DOHH2 (cell line): ENCODE measurements at regions not wholly inside any gene's neighbourhood (a gene's known extent, or its start where the extent isn't known, plus 50 kb on each side); places are given as distances from the start of the nearest gene placed in this dataset.
"Not testable (repeated sequence)": the region's sequence is repeated elsewhere in the genome, so short reads cannot be mapped to it uniquely, and the experiment has no call there.

ENCODE experiments used
- H3F3A ChIP-seq: fragments of 200-600 bp; sonication (generic), shearing (Covaris generic); 2 replicates; pipeline ENCODE4 v1.6.0; 2016; ENCODE audit warnings: antibody characterized with exemption, mild to moderate bottlenecking; ENCODE audit not compliant: control insufficient read depth, insufficient read depth
- H3K27ac ChIP-seq: fragments of 200-600 bp; sonication (generic); 2 replicates; pipeline ENCODE4 v1.5.1; 2014; ENCODE audit warnings: low read depth, mild to moderate bottlenecking, low read length, moderate library complexity
- H3K27me3 ChIP-seq: fragments of 200-600 bp; sonication (generic); 2 replicates; pipeline ENCODE4 v1.6.1; 2014; ENCODE audit warnings: mild to moderate bottlenecking, low read length, mixed read lengths; ENCODE audit not compliant: control insufficient read depth
- H3K36me3 ChIP-seq: fragments of 200-600 bp; sonication (generic); 2 replicates; pipeline ENCODE4 v1.6.1; 2014; ENCODE audit warnings: mild to moderate bottlenecking, low read length, moderate library complexity, mixed read lengths; ENCODE audit not compliant: control insufficient read depth
- H3K4me1 ChIP-seq: fragments of 200-600 bp; sonication (generic); 2 replicates; pipeline ENCODE4 v1.6.1; 2014; ENCODE audit warnings: mild to moderate bottlenecking, low read length, mixed read lengths; ENCODE audit not compliant: control insufficient read depth
- H3K4me2 ChIP-seq: fragments of 200-600 bp; sonication (generic); 2 replicates; pipeline ENCODE4 v1.6.0; 2014; ENCODE audit warnings: mild to moderate bottlenecking, low read length, moderate library complexity
- H3K4me3 ChIP-seq: fragments of 200-600 bp; sonication (generic); 2 replicates; pipeline ENCODE4 v1.5.1; 2014; ENCODE audit warnings: mild to moderate bottlenecking, low read length, mixed read lengths
- H3K79me2 ChIP-seq: fragments of 200-600 bp; sonication (generic); 2 replicates; pipeline ENCODE4 v1.6.1; 2014; ENCODE audit warnings: mild to moderate bottlenecking, low read length, mixed read lengths; ENCODE audit not compliant: control insufficient read depth
- H3K9me2 ChIP-seq: fragments of 200-600 bp; sonication (generic); replicated peaks from 2 replicates; pipeline ENCODE4 v1.6.1; 2014; ENCODE audit warnings: mild to moderate bottlenecking, low read length, mixed read lengths; ENCODE audit not compliant: control insufficient read depth
- H3K9me3 ChIP-seq: fragments of 200-600 bp; sonication (generic); 2 replicates; pipeline ENCODE4 v1.6.1; 2014; ENCODE audit warnings: antibody characterized with exemption, low read length, mixed read lengths; ENCODE audit not compliant: control insufficient read depth, insufficient read depth
- H4K20me1 ChIP-seq: fragments of 200-600 bp; sonication (generic); 2 replicates; pipeline ENCODE4 v1.6.0; 2014; ENCODE audit warnings: low read depth, mild to moderate bottlenecking, antibody characterized with exemption, low read length, moderate library complexity; ENCODE audit not compliant: control insufficient read depth, insufficient read depth
- CTCF ChIP-seq: fragments of 200-600 bp; sonication (generic); IDR thresholded peaks from one replicate; pipeline ENCODE4 v1.5.1; 2014; ENCODE audit warnings: antibody characterized with exemption, mild to moderate bottlenecking, low read depth, low read length; ENCODE audit not compliant: poor library complexity, severe bottlenecking
- EZH2phosphoT487 ChIP-seq: fragments of 200-600 bp; sonication (generic); IDR thresholded peaks from 2 replicates; pipeline ENCODE4 v1.6.1; 2017; ENCODE audit warnings: borderline replicate concordance, mild to moderate bottlenecking, antibody characterized with exemption, low read length, moderate library complexity, mixed read lengths

- no peaks in the 10 kb centered on the region for H3K36me3 ChIP-seq
- H3K4me2 ChIP-seq, result no peak overlapping the region
- no peaks in the 10 kb centered on the region for H3K4me1 ChIP-seq
- no peak overlapping the region for H3K4me3 ChIP-seq
- H4K20me1 ChIP-seq, result no peaks in the 10 kb centered on the region
- no peaks in the 10 kb centered on the region for H3K9me2 ChIP-seq
- no peaks in the 10 kb centered on the region for H3F3A ChIP-seq
- H3K79me2 ChIP-seq, result no peaks in the 10 kb centered on the region
- no peak overlapping the region for H3K27ac ChIP-seq
- peaks cover 4% of the 10 kb centered on the region; the same call in 1 of the 2 replicates for H3K9me3 ChIP-seq
- H3K27me3 ChIP-seq, result peaks cover 4% of the 10 kb centered on the region; the same call in 1 of the 2 replicates
- no peak for TF ChIP-seq EZH2phosphoT487
- no peak for TF ChIP-seq CTCF
Observed at GRCh38 chr2:242048479-242048878, 178.9 kb downstream of the RTP5 start.

GRCh38 chr2:242049492-242049891 lies 180.0 kb downstream of the RTP5 start:
- H3K27me3 ChIP-seq, H3K79me2 ChIP-seq, H4K20me1 ChIP-seq, H3K9me2 ChIP-seq, H3K4me3 ChIP-seq, H3K9me3 ChIP-seq, H3K4me2 ChIP-seq, H3K27ac ChIP-seq, H3F3A ChIP-seq, H3K36me3 ChIP-seq, H3K4me1 ChIP-seq: not testable (repeated sequence)

- H3K9me2 ChIP-seq, result no peaks in the 10 kb centered on the region
- no peaks in the 10 kb centered on the region for H4K20me1 ChIP-seq
- no peaks in the 10 kb centered on the region for H3K4me1 ChIP-seq
- no peaks in the 10 kb centered on the region for H3K79me2 ChIP-seq
- H3K4me3 ChIP-seq, result no peak overlapping the region
- no peak for TF ChIP-seq EZH2phosphoT487
- TF ChIP-seq CTCF, result no peak
- H3K4me2 ChIP-seq, result no peak overlapping the region
- no peaks in the 10 kb centered on the region for H3K9me3 ChIP-seq
- H3K27ac ChIP-seq, result no peak overlapping the region
- H3F3A ChIP-seq, result no peaks in the 10 kb centered on the region
- no peaks in the 10 kb centered on the region for H3K36me3 ChIP-seq
- H3K27me3 ChIP-seq, result peaks cover 10% of the 10 kb centered on the region
Observed at GRCh38 chr2:242051463-242051862, 181.9 kb downstream of the RTP5 start.

GRCh38 chr2:242052421-242052820 lies 182.9 kb downstream of the RTP5 start:
- Histone ChIP-seq H3K36me3 (no peaks in the 10 kb centered on the region), H3K4me2 (no peak overlapping the region), H3K27me3 (peaks cover 15% of the 10 kb centered on the region), H3K4me1 (no peaks in the 10 kb centered on the region), H3K9me2 (no peaks in the 10 kb centered on the region), H3K79me2 (no peaks in the 10 kb centered on the region), H3F3A (no peaks in the 10 kb centered on the region), H3K27ac (no peak overlapping the region), H3K4me3 (no peak overlapping the region), H3K9me3 (no peaks in the 10 kb centered on the region), H4K20me1 (no peaks in the 10 kb centered on the region)
- TF ChIP-seq CTCF (no peak), EZH2phosphoT487 (no peak)
